PC-3 (cell line): ENCODE measurements at regions not wholly inside any gene's neighbourhood (a gene's known extent, or its start where the extent isn't known, plus 50 kb on each side); places are given as distances from the start of the nearest gene placed in this dataset.

ENCODE experiments used
- ATAC-seq: fragments of 200-7000 bp; cut with Tn5 transposase; 2 replicates; pipeline ENCODE4 v1.9.1; 2020; ENCODE audit warnings: mild to moderate bottlenecking, moderate library complexity
- BruUV-seq: library from RNA; stranded (reverse); fragments of 400-500 nt; replicated peaks from 2 replicates; lab custom pipeline; 2021; lab: Mats Ljungman, UMichigan
- CTCF ChIA-PET: fragments of 300-600 bp; sonication (Branson Sonifier 250); formaldehyde crosslinking; loops from one replicate; lab custom pipeline; 2022; ENCODE audit warnings: antibody characterized with exemption; lab: Charles Lee
- POLR2A ChIA-PET: fragments of 300-600 bp; sonication (Branson Sonifier 250); formaldehyde crosslinking; loops from one replicate; lab custom pipeline; 2022; ENCODE audit warnings: antibody characterized with exemption; ENCODE audit not compliant: unreplicated experiment; lab: Charles Lee
- DNase-seq: peaks from one replicate; pipeline ENCODE4 v3.0.0-alpha.2; 2015
- H2AFZ ChIP-seq: fragments of 300-600 bp; sonication (generic); 2 replicates; pipeline ENCODE4 v1.6.0; 2016; ENCODE audit warnings: antibody characterized with exemption, low read length
- H3F3A ChIP-seq: fragments of 300-600 bp; sonication (generic); one replicate; pipeline ENCODE4 v1.6.0; 2017; ENCODE audit warnings: antibody characterized with exemption, low read length, control low read depth, mild to moderate bottlenecking; ENCODE audit not compliant: unreplicated experiment
- H3K27ac ChIP-seq: fragments of 300-600 bp; sonication (generic); 2 replicates; pipeline ENCODE4 v1.5.1; 2016; ENCODE audit warnings: mild to moderate bottlenecking, low read length
- H3K27me3 ChIP-seq: fragments of 300-600 bp; sonication (generic); 2 replicates; pipeline ENCODE4 v1.6.1; 2016; ENCODE audit warnings: low read length, mixed read lengths
- H3K36me3 ChIP-seq: fragments of 300-600 bp; sonication (generic); 2 replicates; pipeline ENCODE4 v1.6.1; 2016; ENCODE audit warnings: low read depth, mixed run types, low read length, mixed read lengths
- H3K4me1 ChIP-seq: fragments of 300-600 bp; sonication (generic); 2 replicates; pipeline ENCODE4 v1.5.1; 2016; ENCODE audit warnings: low read length; ENCODE audit not compliant: insufficient read depth
- H3K4me2 ChIP-seq: fragments of 300-600 bp; sonication (generic); 2 replicates; pipeline ENCODE4 v1.6.0; 2016; ENCODE audit warnings: low read length
- H3K4me3 ChIP-seq: fragments of 300-600 bp; sonication (generic); 2 replicates; pipeline ENCODE4 v1.5.1; 2016; ENCODE audit warnings: mild to moderate bottlenecking, low read length, mixed read lengths
- H3K79me2 ChIP-seq: fragments of 300-600 bp; sonication (generic); 2 replicates; pipeline ENCODE4 v1.6.1; 2017; ENCODE audit warnings: low read length, mixed read lengths
- H3K9ac ChIP-seq: fragments of 300-600 bp; sonication (generic); 2 replicates; pipeline ENCODE4 v1.6.0; 2016; ENCODE audit warnings: mild to moderate bottlenecking, low read length
- H3K9me2 ChIP-seq: fragments of 300-600 bp; sonication (generic); replicated peaks from 2 replicates; pipeline ENCODE4 v1.6.1; 2016; ENCODE audit warnings: mixed run types, low read length, mixed read lengths
- H3K9me3 ChIP-seq: fragments of 300-600 bp; sonication (generic); 2 replicates; pipeline ENCODE4 v1.6.1; 2016; ENCODE audit warnings: low read length, mixed read lengths
- H4K20me1 ChIP-seq: fragments of 300-600 bp; sonication (generic); 2 replicates; pipeline ENCODE4 v1.6.1; 2016; ENCODE audit warnings: low read length, mixed read lengths
- EZH2 ChIP-seq: fragments of 300-600 bp; sonication (generic); IDR thresholded peaks from one replicate; pipeline ENCODE4 v1.6.1; 2017; ENCODE audit warnings: antibody characterized with exemption, mild to moderate bottlenecking, low read length; ENCODE audit not compliant: unreplicated experiment
- EZH2phosphoT487 ChIP-seq: fragments of 300-600 bp; sonication (generic); IDR thresholded peaks from 2 replicates; pipeline ENCODE4 v1.6.1; 2018; ENCODE audit warnings: mild to moderate bottlenecking, antibody characterized with exemption, low read length, borderline replicate concordance
- intact Hi-C: fragments of 100-400 bp; cut with micrococcal nuclease; formaldehyde crosslinking; loops from 2 replicates; pipeline ENCODE4 v1.9.0; 2023
- TF ChIP-seq, protein P1 (sequence below): fragments of 300-600 bp; sonication (generic); conservative IDR thresholded peaks from 2 replicates; pipeline ENCODE4 v1.5.1; 2017; ENCODE audit warnings: antibody characterized with exemption, low read depth, mild to moderate bottlenecking, low read length

DNA sequence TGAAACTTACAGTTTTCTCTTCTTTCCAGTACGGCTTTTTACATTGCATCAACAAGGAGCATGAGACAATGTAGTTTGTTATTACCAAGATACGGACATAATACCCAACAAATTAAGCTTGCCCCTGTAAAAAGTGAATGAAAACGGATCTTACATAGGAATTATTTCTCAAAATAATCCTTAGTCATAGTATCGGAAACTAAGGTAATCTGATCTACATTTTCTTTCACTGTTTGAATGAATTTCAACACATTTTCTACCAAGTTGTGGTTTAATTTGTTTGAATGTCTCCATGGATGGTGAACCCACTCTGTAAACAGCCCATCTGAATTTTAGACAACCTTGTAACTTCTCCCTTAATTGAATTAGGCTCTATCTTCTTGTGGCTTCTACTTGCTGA, 90.5 kb downstream of the INHBA start:
- H3F3A ChIP-seq: no peaks in the 10 kb centered on the region
- CTCF ChIA-PET: no interaction called here
- no peaks in the 10 kb centered on the region for H3K9me3 ChIP-seq
- DNase-seq (no peak), ATAC-seq (no peak)
- H3K9ac ChIP-seq: no peak overlapping the region
- no peaks in the 10 kb centered on the region for H3K4me1 ChIP-seq
- H3K9me2 ChIP-seq: no peaks in the 10 kb centered on the region
- no peaks in the 10 kb centered on the region for H3K27me3 ChIP-seq
- intact Hi-C loops: no loop called here
- H4K20me1 ChIP-seq: no peaks in the 10 kb centered on the region
- no peak overlapping the region for H2AFZ ChIP-seq
- H3K27ac ChIP-seq: no peak overlapping the region
- H3K36me3 ChIP-seq: no peaks in the 10 kb centered on the region
- no peak overlapping the region for H3K4me3 ChIP-seq
- H3K79me2 ChIP-seq: no peaks in the 10 kb centered on the region
- POLR2A ChIA-PET: no interaction called here
- TF ChIP-seq EZH2phosphoT487: no peak
- no peak for TF ChIP-seq EZH2
- TF ChIP-seq, protein P1, sequence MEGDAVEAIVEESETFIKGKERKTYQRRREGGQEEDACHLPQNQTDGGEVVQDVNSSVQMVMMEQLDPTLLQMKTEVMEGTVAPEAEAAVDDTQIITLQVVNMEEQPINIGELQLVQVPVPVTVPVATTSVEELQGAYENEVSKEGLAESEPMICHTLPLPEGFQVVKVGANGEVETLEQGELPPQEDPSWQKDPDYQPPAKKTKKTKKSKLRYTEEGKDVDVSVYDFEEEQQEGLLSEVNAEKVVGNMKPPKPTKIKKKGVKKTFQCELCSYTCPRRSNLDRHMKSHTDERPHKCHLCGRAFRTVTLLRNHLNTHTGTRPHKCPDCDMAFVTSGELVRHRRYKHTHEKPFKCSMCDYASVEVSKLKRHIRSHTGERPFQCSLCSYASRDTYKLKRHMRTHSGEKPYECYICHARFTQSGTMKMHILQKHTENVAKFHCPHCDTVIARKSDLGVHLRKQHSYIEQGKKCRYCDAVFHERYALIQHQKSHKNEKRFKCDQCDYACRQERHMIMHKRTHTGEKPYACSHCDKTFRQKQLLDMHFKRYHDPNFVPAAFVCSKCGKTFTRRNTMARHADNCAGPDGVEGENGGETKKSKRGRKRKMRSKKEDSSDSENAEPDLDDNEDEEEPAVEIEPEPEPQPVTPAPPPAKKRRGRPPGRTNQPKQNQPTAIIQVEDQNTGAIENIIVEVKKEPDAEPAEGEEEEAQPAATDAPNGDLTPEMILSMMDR: no peak
- no TSS peak for BruUV-seq
- no peak overlapping the region for H3K4me2 ChIP-seq

DNA sequence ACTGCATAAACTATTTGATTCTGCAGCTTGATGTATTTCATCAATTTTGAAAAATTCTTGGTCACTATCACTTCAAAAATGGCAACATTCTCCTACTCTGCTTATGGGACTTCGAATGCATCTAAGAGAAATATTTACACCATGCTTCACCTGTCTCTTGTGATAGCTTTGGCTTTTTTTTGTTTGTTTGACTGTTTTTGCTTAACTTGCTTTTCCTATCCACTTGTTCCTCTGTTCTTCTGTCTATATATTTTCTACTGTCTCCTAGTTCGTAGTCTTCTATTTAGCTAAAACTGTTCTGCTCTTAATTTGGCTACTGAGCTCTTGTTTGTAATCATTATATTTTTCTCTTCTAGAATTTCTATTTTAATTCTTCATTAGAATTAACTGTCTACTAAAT, 94.4 kb downstream of the INHBA start:
- no peaks in the 10 kb centered on the region for H3K79me2 ChIP-seq
- H3K27ac ChIP-seq: no peak overlapping the region
- no peak overlapping the region for H2AFZ ChIP-seq
- H3F3A ChIP-seq: no peaks in the 10 kb centered on the region
- ATAC-seq (no peak), DNase-seq (no peak)
- POLR2A ChIA-PET: no interaction called here
- H3K9me3 ChIP-seq: no peaks in the 10 kb centered on the region
- CTCF ChIA-PET: no interaction called here
- H3K36me3 ChIP-seq: no peaks in the 10 kb centered on the region
- no peaks in the 10 kb centered on the region for H3K9me2 ChIP-seq
- no TSS peak for BruUV-seq
- no peaks in the 10 kb centered on the region for H3K27me3 ChIP-seq
- H4K20me1 ChIP-seq: no peaks in the 10 kb centered on the region
- no peaks in the 10 kb centered on the region for H3K4me1 ChIP-seq
- no peak overlapping the region for H3K9ac ChIP-seq
- TF ChIP-seq EZH2: no peak
- TF ChIP-seq, protein P1: no peak
- TF ChIP-seq EZH2phosphoT487: no peak
- H3K4me2 ChIP-seq: no peak overlapping the region
- no peak overlapping the region for H3K4me3 ChIP-seq
- intact Hi-C loops: no loop called here

DNA sequence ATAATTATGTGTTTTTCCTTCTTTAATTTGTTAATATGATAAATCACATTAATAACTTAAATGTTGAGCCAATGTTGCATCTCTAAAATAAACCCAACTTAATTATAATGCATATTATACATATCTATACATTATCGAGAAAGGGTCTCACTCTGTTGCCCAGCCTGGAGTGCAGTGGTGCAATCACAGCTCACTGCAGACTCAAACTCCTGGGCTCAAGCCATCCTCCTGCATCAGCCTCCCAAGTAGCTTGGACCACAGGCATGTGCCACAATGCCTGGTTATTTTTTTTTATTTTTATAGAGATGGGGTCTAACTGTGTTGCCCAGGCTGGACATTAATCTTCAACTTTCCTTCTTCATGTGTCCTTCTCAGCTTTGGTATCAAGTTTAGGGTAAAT, 98.9 kb downstream of the INHBA start:
- no peak overlapping the region for H3K9ac ChIP-seq
- H3K27ac ChIP-seq: no peak overlapping the region
- no peaks in the 10 kb centered on the region for H3K27me3 ChIP-seq
- ATAC-seq: no peak
- no peaks in the 10 kb centered on the region for H4K20me1 ChIP-seq
- H2AFZ ChIP-seq: no peak overlapping the region
- no peaks in the 10 kb centered on the region for H3K36me3 ChIP-seq
- TF ChIP-seq EZH2: no peak
- TF ChIP-seq, protein P1: no peak
- TF ChIP-seq EZH2phosphoT487: no peak
- H3K9me3 ChIP-seq: no peaks in the 10 kb centered on the region
- ChIA-PET POLR2A (no interaction called here), CTCF (no interaction called here)
- no peaks in the 10 kb centered on the region for H3K79me2 ChIP-seq
- H3F3A ChIP-seq: no peaks in the 10 kb centered on the region
- no peak for DNase-seq
- no peak overlapping the region for H3K4me3 ChIP-seq
- H3K4me1 ChIP-seq: no peaks in the 10 kb centered on the region
- H3K4me2 ChIP-seq: no peak overlapping the region
- no TSS peak for BruUV-seq
- intact Hi-C loops: no loop called here
- H3K9me2 ChIP-seq: no peaks in the 10 kb centered on the region
